ENCODE measurements at regions not wholly inside any gene's neighbourhood (a gene's known extent, or its start where the extent isn't known, plus 50 kb on each side); places are given as distances from the start of the nearest gene placed in this dataset.

GRCh38 chr14:105910426-105910825 is 384.0 kb downstream of the TMEM121 start:
- no peaks in the 10 kb centered on the region for H3K4me1 ChIP-seq (ENCODE audit: control insufficient read depth, extremely low read depth, insufficient read depth, low read length)
- no TSS peak for BruUV-seq (replicated peaks)
- no peak for TF ChIP-seq EZH2 (IDR thresholded peaks at IDR 0.05; ENCODE audit: borderline replicate concordance, low read depth, low read length, severe bottlenecking)
- no peak for TF ChIP-seq FOS (IDR thresholded peaks at IDR 0.05; ENCODE audit: borderline replicate concordance, insufficient read depth, low read length)
- no peak for TF ChIP-seq CTCF (IDR thresholded peaks at IDR 0.05; ENCODE audit: extremely low read depth in 1 of 2, insufficient read depth in 1 of 2, low read depth in 1 of 2, low read length in 2 of 2)
- no peak for TF ChIP-seq MAX (IDR thresholded peaks at IDR 0.05; ENCODE audit: insufficient read depth, insufficient read length)
- no peak for TF ChIP-seq JUN (IDR thresholded peaks at IDR 0.05; ENCODE audit: borderline replicate concordance, insufficient read depth, insufficient read length, low read depth)
- no peak for TF ChIP-seq MYC (IDR thresholded peaks at IDR 0.05; ENCODE audit: low read depth, low read length)
- no peak for TF ChIP-seq GATA2 (IDR thresholded peaks at IDR 0.05; ENCODE audit: insufficient read depth, insufficient read length, low read depth, low read length)
- TF ChIP-seq POLR2AphosphoS5 (IDR thresholded peaks at IDR 0.05; ENCODE audit: insufficient read depth, low read depth, low read length): no peak
- no peak for TF ChIP-seq POLR2A (IDR thresholded peaks at IDR 0.05; ENCODE audit: low read depth, low read length)
- dilution Hi-C loops (cut with MboI; ENCODE audit: extremely low pct_ligation_motif_present, low sequenced_read_pairs): no loop called here
- DNase-seq (ENCODE audit: low read depth, low spot score): no peak
- FAIRE-seq: no peak
- H2AFZ ChIP-seq (ENCODE audit: low read depth, low read length): no peak overlapping the region
- ChIA-PET CTCF (no interaction called here), POLR2A (no interaction called here)
- no peak overlapping the region for H3K27ac ChIP-seq (ENCODE audit: insufficient read depth, low read depth, low read length)
- H3K27me3 ChIP-seq (ENCODE audit: control insufficient read depth in 2 of 2, insufficient read depth in 2 of 2, low read length in 2 of 2): no peaks in the 10 kb centered on the region
- H3K9me3 ChIP-seq (replicated peaks; ENCODE audit: control insufficient read depth, insufficient read depth, low read length): no peaks in the 10 kb centered on the region
- H3K4me2 ChIP-seq (ENCODE audit: insufficient read depth, low read length): no peak overlapping the region
- H3K9ac ChIP-seq (replicated peaks; ENCODE audit: extremely low read depth, insufficient read depth, low read length): no peak overlapping the region
- H3K9me1 ChIP-seq (replicated peaks; ENCODE audit: control insufficient read depth, extremely low read depth, insufficient read depth, low read length): no peaks in the 10 kb centered on the region
- no peaks in the 10 kb centered on the region for H3K79me2 ChIP-seq (ENCODE audit: control insufficient read depth, insufficient read depth, low read length)
- H3K4me3 ChIP-seq (replicated peaks in 1 of 3; ENCODE audit: insufficient read depth in 1 of 3, low read depth in 1 of 3, low read length in 3 of 3): no peak overlapping the region
- intact Hi-C loops (cut with micrococcal nuclease): no loop called here
- H4K20me1 ChIP-seq (replicated peaks; ENCODE audit: control insufficient read depth, extremely low read depth, insufficient read depth, low read length): no peaks in the 10 kb centered on the region
- H3K36me3 ChIP-seq (ENCODE audit: control insufficient read depth in 2 of 2, extremely low read depth in 1 of 2, insufficient read depth in 2 of 2, low read length in 2 of 2): no peaks in the 10 kb centered on the region

All from endothelial cell of umbilical vein (primary cell).